GM19452 (cell line): ENCODE measurements at regions not wholly inside any gene's neighbourhood (a gene's known extent, or its start where the extent isn't known, plus 50 kb on each side); places are given as distances from the start of the nearest gene placed in this dataset.

Experiments
- ATAC-seq: cut with Tn5 transposase; IDR thresholded peaks from one replicate; pipeline ENCODE4 v1.9.1; 2021; ENCODE audit not compliant: unreplicated experiment

DNA sequence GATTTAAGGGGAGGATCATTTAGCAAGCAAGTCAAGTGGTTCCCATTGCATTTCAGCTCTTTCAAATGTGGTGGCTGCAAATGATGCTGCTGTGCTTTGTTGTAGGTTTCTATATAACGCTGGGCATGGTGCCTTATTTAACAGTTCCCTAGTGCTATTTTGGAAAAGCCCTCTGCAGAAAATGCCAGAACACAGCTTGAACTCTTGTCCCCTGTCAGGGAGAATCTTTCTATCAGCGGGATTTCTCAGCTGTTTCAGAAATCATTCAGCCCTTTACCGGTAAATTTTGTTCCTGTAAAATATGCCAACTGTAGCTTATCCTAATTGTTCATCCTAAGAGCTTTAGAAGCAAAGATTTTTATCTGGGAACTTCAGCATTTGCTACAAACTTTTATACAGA lies 77.8 kb upstream of the DTNA start:
- no peak for ATAC-seq

DNA sequence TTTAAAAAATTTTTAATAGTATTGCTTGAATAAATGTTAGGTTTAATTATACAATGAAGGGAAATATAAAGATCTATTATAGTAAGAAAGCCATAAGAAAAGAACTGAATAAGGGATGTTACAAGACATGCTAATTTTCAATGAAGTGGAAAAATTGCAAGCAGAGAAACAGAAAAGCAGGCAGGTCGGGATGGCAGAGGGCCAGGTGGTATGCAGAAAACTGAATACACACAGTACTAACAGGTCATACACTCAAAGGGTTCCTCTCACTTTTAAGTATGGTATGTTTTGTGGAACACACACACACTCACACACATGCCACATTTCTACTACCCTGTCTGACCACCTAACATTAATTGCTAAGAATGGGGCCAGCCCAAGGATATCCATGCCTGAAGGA lies 76.7 kb upstream of the DTNA start:
- ATAC-seq, result no peak

GRCh38 chr18:34637094-34637801 lies 72.8 kb upstream of the DTNA start:
- ATAC-seq, result no peak

DNA sequence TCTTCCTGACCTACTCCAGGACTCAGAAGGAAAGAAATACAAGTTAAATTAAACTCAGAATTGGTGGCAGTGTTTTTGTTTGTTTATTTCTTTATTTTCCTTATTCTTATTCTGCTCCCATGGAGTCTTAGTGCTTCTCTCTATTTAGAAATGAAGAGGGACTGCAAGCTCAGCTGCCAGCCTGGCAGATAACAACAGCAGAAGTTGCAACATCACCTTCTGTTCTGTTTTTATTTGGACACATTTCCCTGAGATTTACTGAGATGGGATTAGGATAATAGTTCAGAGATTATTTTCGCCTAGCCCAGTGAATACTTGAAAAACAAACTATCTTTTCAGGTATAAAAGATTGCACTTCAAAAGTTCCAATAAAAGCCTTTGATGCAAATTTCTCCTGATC lies 70.4 kb upstream of the DTNA start:
- no peak for ATAC-seq

GRCh38 chr18:34640276-34640675 lies 69.8 kb upstream of the DTNA start:
- ATAC-seq, result no peak

DNA sequence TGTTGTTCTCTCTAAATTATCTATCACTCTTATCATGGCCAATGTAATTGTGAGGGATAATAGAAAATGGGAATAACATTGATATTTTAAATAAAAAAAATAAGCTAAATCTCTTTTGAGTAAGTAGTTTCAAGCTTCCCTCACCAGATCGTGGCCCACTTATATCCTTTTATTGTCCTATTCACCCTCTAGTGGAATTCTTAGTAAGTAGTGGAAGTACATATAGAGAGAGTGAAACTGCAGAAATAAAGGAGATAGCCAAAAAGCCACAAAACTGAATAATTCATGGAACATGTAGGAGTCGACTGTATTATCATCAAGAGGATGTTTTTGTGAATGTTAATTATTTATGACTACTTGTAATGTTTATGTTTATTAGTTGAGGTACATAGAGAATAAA lies 66.1 kb upstream of the DTNA start:
- ATAC-seq, result no peak

GRCh38 chr18:34647251-34647650 lies 62.8 kb upstream of the DTNA start:
- no peak for ATAC-seq

DNA sequence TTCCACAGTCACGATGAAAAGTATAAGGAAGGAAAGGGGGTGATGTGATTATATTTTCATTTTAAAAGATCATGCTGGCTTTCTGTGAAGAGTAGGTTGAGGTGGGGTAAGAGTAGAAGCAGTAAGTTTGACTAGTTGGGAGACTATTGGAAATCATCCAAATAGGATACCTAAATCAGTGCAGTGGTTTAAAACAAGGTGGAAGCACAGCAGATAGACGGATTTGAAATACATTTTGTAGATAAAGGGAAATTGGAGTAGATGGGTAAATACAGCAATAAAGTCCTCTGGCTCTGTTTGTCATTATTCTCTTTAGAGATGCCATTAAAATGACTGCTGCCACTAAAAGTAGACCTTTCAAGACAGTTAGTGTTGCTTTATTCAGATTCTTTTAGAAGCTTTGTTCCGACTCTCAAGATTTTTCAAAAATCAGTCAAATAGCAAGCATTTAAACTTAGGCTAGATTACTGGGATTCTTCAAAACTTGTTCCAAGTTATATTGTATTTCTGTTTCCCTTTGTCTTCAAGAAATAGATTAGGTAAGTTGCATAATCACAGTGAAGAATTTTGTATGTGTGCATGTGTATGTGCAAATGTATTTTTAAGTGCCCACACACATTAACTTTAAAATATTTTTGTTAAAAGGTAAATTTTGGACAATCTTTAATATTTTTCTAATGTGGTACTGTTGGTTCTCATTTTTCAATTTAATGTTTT lies 61.7 kb upstream of the DTNA start:
- no peak for ATAC-seq

DNA sequence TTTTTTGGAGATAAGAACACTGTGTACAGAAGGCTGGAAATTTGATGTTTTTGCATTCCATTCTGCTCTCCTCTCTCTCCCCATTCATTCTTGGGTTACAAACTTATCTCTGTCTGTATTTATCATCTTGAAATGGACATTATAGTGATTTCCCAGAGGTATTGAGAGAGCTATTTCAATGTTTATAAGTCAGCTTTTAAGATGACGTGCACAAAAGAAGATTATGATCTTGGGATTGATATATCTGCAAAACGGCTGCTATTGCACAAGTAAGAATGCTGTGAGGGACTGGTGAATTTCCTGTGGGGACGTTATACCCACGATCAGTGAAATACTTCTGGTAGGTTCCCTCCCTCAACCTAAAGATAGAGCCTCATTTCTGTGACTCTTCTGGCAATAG lies 61.0 kb upstream of the DTNA start:
- no peak for ATAC-seq

GRCh38 chr18:34650121-34650545 lies 60.0 kb upstream of the DTNA start:
- no peak for ATAC-seq

GRCh38 chr18:34651586-34652369 lies 58.3 kb upstream of the DTNA start:
- no peak for ATAC-seq

DNA sequence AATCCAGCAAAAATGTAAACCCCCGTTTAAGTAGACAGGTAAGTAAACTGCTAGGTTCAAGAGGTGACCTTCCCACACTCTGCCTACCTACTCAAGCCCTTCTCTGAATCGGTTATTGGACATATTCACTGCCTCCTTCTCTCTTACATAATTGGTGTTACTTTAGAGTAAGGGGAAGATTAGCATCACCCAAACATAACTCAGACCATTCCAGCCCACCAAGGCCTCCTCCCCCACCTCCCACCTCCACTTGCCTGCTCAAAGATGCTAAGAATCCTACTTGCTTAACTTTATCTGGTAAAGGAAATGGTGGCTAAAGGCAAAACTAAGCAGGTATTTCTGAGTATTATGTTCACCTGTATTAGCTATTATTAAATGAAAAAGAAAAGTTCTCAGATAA lies 55.0 kb upstream of the DTNA start:
- ATAC-seq, result no peak

- ATAC-seq, result no peak
Observed at GRCh38 chr18:34657860-34658500, 52.1 kb upstream of the DTNA start.

DNA sequence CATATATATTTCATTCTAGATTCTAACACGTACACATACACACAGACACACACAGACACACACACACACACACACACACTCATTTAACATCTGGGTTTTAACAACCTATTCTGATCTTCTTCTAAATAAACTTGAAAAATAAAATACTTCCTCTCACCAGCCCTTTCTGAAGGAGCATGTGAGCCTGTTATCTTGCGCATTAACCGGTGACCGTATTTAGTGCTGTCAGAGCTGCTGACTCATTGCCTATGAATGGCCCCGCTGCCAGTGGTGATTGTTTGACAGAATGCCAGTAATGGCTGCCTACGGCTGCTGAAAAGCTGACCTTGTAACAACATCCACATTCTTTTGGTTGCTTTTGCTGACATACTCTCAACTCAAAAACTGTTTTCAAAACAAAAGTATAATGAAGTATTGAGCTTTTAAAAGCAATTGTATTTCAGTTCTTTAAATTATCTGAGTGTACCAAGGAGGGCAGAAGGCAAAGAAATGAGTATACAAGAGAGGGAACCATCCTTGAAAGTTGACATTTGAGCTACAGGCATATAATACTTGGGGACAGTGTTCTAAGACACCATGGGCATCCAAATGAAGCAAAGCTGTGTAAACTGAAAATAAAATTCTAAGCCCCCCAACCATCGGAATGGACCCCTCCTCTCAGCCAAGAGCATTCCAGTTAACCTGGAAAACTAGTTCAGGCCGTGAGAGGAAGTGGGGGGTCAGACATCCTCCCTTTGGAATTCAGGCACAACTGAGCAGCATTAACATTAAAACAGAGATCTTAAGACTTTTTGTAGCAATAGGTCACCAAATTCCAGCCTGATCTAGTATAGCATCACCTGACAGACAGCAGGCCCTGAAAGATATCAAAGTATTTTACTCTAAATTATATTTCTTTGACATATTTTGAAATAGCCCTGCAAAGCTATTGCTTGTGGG lies 50.2 kb upstream of the DTNA start:
- no peak for ATAC-seq
